COLO829 (cell line): ENCODE measurements at regions not wholly inside any gene's neighbourhood (a gene's known extent, or its start where the extent isn't known, plus 50 kb on each side); places are given as distances from the start of the nearest gene placed in this dataset.
A peak's percentile ranks its signal among the peaks of the same experiment; 100 is the strongest.

Experiments used
- DNase-seq: peaks from one replicate; pipeline ENCODE4 v3.0.0; 2012; ENCODE audit warnings: low spot score

- DNase-seq = no peak
Measured at GRCh38 chr3:44020143-44020542, 221.5 kb upstream of the TOPAZ1 start.

- no peak for DNase-seq
Measured at GRCh38 chr3:44021651-44022594, 219.8 kb upstream of the TOPAZ1 start.

GRCh38 chr3:44023961-44024593 lies 217.6 kb upstream of the TOPAZ1 start:
- DNase-seq = no peak

- DNase-seq = no peak
Measured at GRCh38 chr3:44026220-44026865, 215.3 kb upstream of the TOPAZ1 start.

GRCh38 chr3:44029100-44029499 lies 212.6 kb upstream of the TOPAZ1 start:
- no peak for DNase-seq

GRCh38 chr3:44030285-44030684 lies 211.4 kb upstream of the TOPAZ1 start:
- DNase-seq = no peak

- no peak for DNase-seq
Measured at GRCh38 chr3:44030687-44031305, 210.9 kb upstream of the TOPAZ1 start.

- DNase-seq = no peak
Measured at GRCh38 chr3:44031387-44032380, 210.0 kb upstream of the TOPAZ1 start.

GRCh38 chr3:44032487-44032886 lies 209.2 kb upstream of the TOPAZ1 start:
- no peak for DNase-seq

- DNase-seq = no peak
Measured at GRCh38 chr3:44033123-44033522, 208.6 kb upstream of the TOPAZ1 start.

GRCh38 chr3:44036850-44037249 lies 204.8 kb upstream of the TOPAZ1 start:
- DNase-seq = no peak

- DNase-seq = no peak
Measured at GRCh38 chr3:44039006-44039405, 202.7 kb upstream of the TOPAZ1 start.

GRCh38 chr3:44041726-44042125 lies 200.0 kb upstream of the TOPAZ1 start:
- DNase-seq = no peak

GRCh38 chr3:44042772-44043171 lies 198.9 kb upstream of the TOPAZ1 start:
- no peak for DNase-seq

GRCh38 chr3:44045476-44046275 lies 196.0 kb upstream of the TOPAZ1 start:
- no peak for DNase-seq

GRCh38 chr3:44047796-44048195 lies 193.9 kb upstream of the TOPAZ1 start:
- no peak for DNase-seq

- DNase-seq = peak; percentile 92
Measured at GRCh38 chr3:44048196-44048924, 193.3 kb upstream of the TOPAZ1 start.

GRCh38 chr3:44048949-44049348 lies 192.7 kb upstream of the TOPAZ1 start:
- no peak for DNase-seq

GRCh38 chr3:44050101-44050500 lies 191.6 kb upstream of the TOPAZ1 start:
- DNase-seq = no peak

- no peak for DNase-seq
Measured at GRCh38 chr3:44050867-44051266, 190.8 kb upstream of the TOPAZ1 start.
